ENCODE measurements at regions not wholly inside any gene's neighbourhood (a gene's known extent, or its start where the extent isn't known, plus 50 kb on each side); places are given as distances from the start of the nearest gene placed in this dataset.

- Histone ChIP-seq H3K27me3 (ENCODE audit: control insufficient read depth in 2 of 2, insufficient read depth in 2 of 2, low read length in 2 of 2) (peaks cover 19 to 43% of the 10 kb centered on the region in 2 experiments), H4K20me1 (replicated peaks; ENCODE audit: control insufficient read depth, insufficient read depth, low read length) (peaks cover 3% of the 10 kb centered on the region), H3K9me1 (ENCODE audit: control insufficient read depth, insufficient read depth, low read length) (no peaks in the 10 kb centered on the region), H3K27ac (ENCODE audit: extremely low read depth, low read depth, low read length) (no peak overlapping the region), H3K4me2 (ENCODE audit: insufficient read depth, low read length) (no peak overlapping the region), H3K9me3 (replicated peaks; ENCODE audit: control insufficient read depth, insufficient read depth, low read depth, low read length) (no peaks in the 10 kb centered on the region), H3K36me3 (ENCODE audit: control insufficient read depth, insufficient read depth, low read length) (no peaks in the 10 kb centered on the region), H3K4me3 (no peak overlapping the region), H2AFZ (ENCODE audit: low read depth, low read length) (no peak overlapping the region), H3K4me1 (replicated peaks in 1 of 2; ENCODE audit: control insufficient read depth in 2 of 2, insufficient read depth in 2 of 2, low read length in 2 of 2) (no peaks in the 10 kb centered on the region; a peak in 1 of 5 replicates), H3K79me2 (ENCODE audit: control insufficient read depth, insufficient read depth, low read length) (no peaks in the 10 kb centered on the region), H3K9ac (ENCODE audit: insufficient read depth in 1 of 2, low read depth in 2 of 2, low read length in 2 of 2) (0 out of 4 replicates have a peak overlapping the region, but pooled peaks of 1 of the 2 experiments have one; percentile 10)
- ATAC-seq (no peak), FAIRE-seq (no peak), DNase-seq (ENCODE audit: extremely low read depth in 1 of 4, low spot score in 3 of 4) (no peak)
- BruUV-seq (replicated peaks) = no TSS peak
- POLR2A ChIA-PET = interaction anchor here (0.6 kb wide), 3 partner anchors 12 to 44 kb away, joined by 3 read pairs; no protein-coding TSS in a partner anchor
- WGBS (ENCODE audit: insufficient coverage, low coverage, missing lambda C conversion rate) = 5% methylated on average over 7 of the region's 7 CpGs
- TF ChIP-seq ZZZ3 (IDR thresholded peaks at IDR 0.05) = no peak
- no peak for TF ChIP-seq TFE3 (CRISPR knock-in tag; IDR thresholded peaks at IDR 0.05)
- no peak for TF ChIP-seq NFE2L1 (tag; IDR thresholded peaks at IDR 0.05; ENCODE audit: borderline replicate concordance, low read depth)
- no peak for TF ChIP-seq MBD2 (IDR thresholded peaks at IDR 0.05; ENCODE audit: borderline replicate concordance, low read depth)
- no peak for TF ChIP-seq ZNF77 (CRISPR knock-in tag; IDR thresholded peaks at IDR 0.05)
- TF ChIP-seq DNMT1 (IDR thresholded peaks at IDR 0.05) = no peak
- TF ChIP-seq TAF7 (tag; IDR thresholded peaks at IDR 0.05) = no peak
- TF ChIP-seq KHSRP (IDR thresholded peaks at IDR 0.05) = no peak
- CTCF ChIA-PET (ENCODE audit: low intra/inter-chr PET ratio) = no interaction called here
- in situ Hi-C loops (cut with MboI) (no loop called here), intact Hi-C loops (cut with micrococcal nuclease) (no loop called here)
Observed at GRCh38 chr3:13172644-13173013, 99.4 kb upstream of the IQSEC1 start.

Data from K562 (cell line).